Retinal pigment epithelial cell (primary cell): ENCODE measurements at regions not wholly inside any gene's neighbourhood (a gene's known extent, or its start where the extent isn't known, plus 50 kb on each side); places are given as distances from the start of the nearest gene placed in this dataset.

Experiments
- DNase-seq: peaks from one replicate; pipeline ENCODE4 v3.0.0-alpha.2; 2010; ENCODE audit warnings: low read depth
- H3K4me3 ChIP-seq: 2 replicates; pipeline ENCODE4 v1.5.1; 2011; ENCODE audit warnings: mild to moderate bottlenecking, low read length, control low read depth, moderate library complexity
- CTCF ChIP-seq: conservative IDR thresholded peaks from 2 replicates; pipeline ENCODE4 v1.5.1; 2011; ENCODE audit warnings: low read depth, low read length, control low read depth, inconsistent platforms

GRCh38 chr22:23516304-23516703 lies 63.8 kb downstream of the IGLL1 start:
- no peak for TF ChIP-seq CTCF
- no peak for DNase-seq
- no peak overlapping the region for H3K4me3 ChIP-seq

- DNase-seq: no peak
- H3K4me3 ChIP-seq: no peak overlapping the region
- TF ChIP-seq CTCF: peak; percentile 10
Measured at GRCh38 chr22:23514322-23515038, 65.6 kb downstream of the IGLL1 start.

GRCh38 chr22:23513705-23514104 lies 66.4 kb downstream of the IGLL1 start:
- DNase-seq: no peak
- no peak overlapping the region for H3K4me3 ChIP-seq

GRCh38 chr22:23513133-23513532 lies 67.0 kb downstream of the IGLL1 start:
- no peak for DNase-seq
- no peak overlapping the region for H3K4me3 ChIP-seq
- TF ChIP-seq CTCF: no peak

More at GRCh38 chr22:23513705-23514104, 66.4 kb downstream of the IGLL1 start:
- no peak for TF ChIP-seq CTCF

GRCh38 chr22:23512721-23513120 lies 67.4 kb downstream of the IGLL1 start:
- no peak for DNase-seq
- TF ChIP-seq CTCF: no peak
- no peak overlapping the region for H3K4me3 ChIP-seq

- no peak overlapping the region for H3K4me3 ChIP-seq
- DNase-seq: no peak
- no peak for TF ChIP-seq CTCF
Measured at GRCh38 chr22:23512348-23512705, 67.8 kb downstream of the IGLL1 start.

GRCh38 chr22:23511627-23512347 lies 68.3 kb downstream of the IGLL1 start:
- no peak for TF ChIP-seq CTCF
- H3K4me3 ChIP-seq: no peak overlapping the region
- no peak for DNase-seq
